Activated CD4-positive, alpha-beta T cell treated with anti-CD3 and anti-CD28 coated beads, Interleukin-2, amount 50 U/mL, for 48 hours (primary cell): ENCODE measurements at regions not wholly inside any gene's neighbourhood (a gene's known extent, or its start where the extent isn't known, plus 50 kb on each side); places are given as distances from the start of the nearest gene placed in this dataset.
"Not testable (repeated sequence)": the region's sequence is repeated elsewhere in the genome, so short reads cannot be mapped to it uniquely, and the experiment has no call there.

Experiments used
- DNase-seq, 2 experiments: peaks; one replicate each; pipeline ENCODE4 v3.0.0-alpha.2; 2020

DNA sequence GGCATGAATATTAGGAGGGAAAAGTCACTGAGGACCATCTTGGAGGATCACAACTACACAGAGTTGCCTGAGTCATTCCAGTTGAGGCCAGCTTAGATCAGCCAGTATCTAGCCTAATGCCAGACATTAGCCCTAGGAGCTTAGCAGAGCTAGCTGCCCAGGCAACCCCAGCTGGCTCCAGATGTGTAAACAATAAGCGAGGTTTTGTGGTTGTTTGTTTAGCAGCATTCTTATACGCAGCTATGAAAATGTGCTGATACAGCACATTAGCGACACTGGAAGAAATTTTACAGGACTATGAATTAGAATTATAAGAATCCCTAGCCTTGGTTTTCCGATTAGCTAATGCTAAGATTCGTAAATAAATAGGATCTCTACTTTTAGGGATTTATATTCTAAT, 59.3 kb downstream of the BTBD3 start:
- DNase-seq: no peak

GRCh38 chr20:11978496-11978895, 60.8 kb downstream of the BTBD3 start:
- DNase-seq: no peak

GRCh38 chr20:11979306-11979990, 61.8 kb downstream of the BTBD3 start:
- DNase-seq: no peak

DNA sequence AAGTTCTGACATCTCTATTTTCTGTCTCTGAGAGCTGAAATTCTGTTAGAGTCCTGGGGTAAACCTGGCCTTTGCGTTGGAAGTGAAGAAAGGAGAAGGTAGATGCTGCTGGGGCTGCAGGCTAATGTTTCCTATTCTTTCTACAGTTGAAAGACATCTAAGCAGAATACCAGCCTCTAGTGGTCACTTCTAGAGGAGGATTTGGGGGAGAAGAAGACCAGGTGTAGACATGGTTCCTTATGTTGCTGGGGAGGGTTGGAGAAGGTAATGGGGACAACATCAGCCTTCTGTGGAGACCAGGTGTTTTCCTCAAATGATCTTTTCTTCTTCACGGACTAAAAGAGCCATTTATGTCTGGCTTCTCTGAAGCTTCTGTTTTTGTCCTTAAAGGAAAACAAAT, 62.6 kb downstream of the BTBD3 start:
- no peak for DNase-seq

GRCh38 chr20:11981366-11981947, 63.8 kb downstream of the BTBD3 start:
- no peak for DNase-seq

- no peak for DNase-seq
Observed at GRCh38 chr20:11982289-11982954, 64.7 kb downstream of the BTBD3 start.

DNA sequence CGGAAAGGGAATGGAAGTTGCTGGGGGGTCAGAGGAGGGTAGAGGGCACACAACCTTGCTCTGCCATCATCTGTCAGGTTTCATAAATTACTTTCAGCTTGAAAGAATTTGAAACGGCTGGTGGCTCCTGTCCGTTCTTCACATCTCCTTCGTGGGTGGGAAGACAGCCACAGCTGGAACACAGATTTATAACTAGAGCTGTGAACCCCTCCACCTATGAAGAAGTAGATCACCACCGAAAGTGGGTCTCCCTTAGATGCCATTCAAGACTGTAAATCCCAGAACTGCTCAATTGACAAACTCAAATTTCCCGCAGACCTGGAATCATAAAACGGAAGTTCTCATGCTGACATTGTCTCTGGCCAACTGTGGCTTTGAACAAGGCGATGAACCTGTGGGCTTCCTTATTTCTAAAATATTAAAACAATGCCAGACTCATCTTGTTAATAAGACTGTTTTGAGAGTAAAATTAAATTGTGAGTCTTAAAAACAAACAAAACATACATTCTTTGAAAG, 65.3 kb downstream of the BTBD3 start:
- DNase-seq: no peak

GRCh38 chr20:11986954-11987353, 69.3 kb downstream of the BTBD3 start:
- DNase-seq: no peak

GRCh38 chr20:11987526-11987925, 69.8 kb downstream of the BTBD3 start:
- no peak for DNase-seq

DNA sequence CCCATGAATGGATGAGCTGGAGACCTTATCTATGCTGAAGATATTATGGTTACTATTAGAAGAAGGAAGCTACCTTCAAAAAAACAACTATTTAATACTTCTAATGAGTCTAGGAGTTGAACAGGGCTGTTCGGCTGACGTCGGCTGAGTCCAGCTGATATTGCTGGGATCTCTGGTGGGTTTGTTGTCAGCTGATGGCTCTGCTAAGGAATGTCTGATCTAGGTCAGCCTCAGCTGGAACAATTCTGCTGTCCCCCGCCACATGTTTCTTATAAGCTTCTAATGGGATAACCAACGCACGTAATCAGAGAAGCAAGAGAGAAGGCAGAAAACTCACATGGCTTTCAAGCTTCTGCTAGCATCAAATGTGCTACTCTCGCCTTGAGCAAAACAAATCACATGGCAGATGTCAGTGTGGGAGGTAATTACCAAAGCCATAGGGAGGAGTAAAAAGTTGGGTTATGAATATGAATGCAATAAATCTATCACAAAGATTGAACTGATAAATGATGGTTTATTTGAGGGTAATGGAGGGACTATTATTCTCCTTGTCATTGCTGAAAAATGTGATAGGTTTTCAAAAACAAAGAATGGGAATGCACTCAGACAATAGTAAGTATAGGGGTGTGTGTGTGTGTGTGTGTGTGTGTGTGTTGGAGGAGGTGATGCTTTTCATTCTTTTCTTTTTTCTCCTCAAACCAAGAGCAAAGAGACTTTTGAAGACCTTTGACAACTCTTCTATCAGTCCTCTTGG, 71.5 kb downstream of the BTBD3 start:
- no peak for DNase-seq

- DNase-seq: no peak
Observed at GRCh38 chr20:11992426-11992825, 74.7 kb downstream of the BTBD3 start.

GRCh38 chr20:11993886-11994461, 76.3 kb downstream of the BTBD3 start:
- no peak for DNase-seq

- no peak for DNase-seq
Observed at GRCh38 chr20:11995805-11996567, 78.3 kb downstream of the BTBD3 start.

GRCh38 chr20:12004776-12005175, 87.1 kb downstream of the BTBD3 start:
- not testable (repeated sequence) for DNase-seq

DNA sequence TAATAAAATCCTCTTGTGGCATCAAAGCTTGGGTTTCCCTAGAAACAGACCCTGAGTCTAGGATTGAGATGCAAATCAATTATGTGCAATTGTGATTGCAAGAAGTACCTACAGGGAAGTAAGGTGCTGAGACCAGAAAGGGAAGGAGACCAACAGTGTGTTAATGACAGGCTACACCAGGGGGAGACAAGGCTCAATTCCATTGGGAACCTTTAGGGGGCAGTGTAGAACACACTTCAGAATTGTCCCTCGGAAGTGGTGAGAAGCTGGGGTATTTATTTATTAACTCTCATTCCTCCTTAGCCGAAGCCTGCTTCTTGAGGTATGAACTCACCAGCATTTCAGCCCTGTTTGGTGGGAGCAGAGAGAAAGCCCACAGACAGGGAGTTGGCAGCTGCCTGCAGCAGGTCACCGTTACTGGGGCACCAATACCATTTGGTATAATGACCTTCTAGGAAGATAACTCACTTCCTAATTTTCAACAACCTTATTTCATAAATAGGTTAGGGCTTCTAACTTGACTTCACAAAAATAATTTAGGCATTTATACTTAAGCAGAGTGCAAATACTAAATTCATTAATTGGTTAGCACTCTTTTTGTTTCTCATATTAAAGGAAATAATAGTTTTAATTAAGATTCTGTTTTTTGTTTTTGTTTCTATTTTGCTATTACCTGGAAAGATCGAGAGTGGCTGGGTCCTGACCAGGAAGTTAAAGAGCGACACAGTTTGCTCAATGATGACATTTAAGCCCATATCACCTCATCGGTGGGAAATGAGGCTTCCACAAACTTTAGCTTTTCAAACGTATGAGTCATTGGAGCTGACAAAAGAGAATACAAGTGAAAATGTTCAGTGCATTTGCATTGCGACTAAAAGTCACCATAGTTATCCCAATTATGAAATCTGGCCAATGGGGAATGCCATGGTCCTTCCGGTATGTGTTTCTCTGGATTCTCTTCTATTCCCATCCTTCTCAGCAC, 94.8 kb downstream of the BTBD3 start:
- DNase-seq: peak; percentile 2 to 7

DNA sequence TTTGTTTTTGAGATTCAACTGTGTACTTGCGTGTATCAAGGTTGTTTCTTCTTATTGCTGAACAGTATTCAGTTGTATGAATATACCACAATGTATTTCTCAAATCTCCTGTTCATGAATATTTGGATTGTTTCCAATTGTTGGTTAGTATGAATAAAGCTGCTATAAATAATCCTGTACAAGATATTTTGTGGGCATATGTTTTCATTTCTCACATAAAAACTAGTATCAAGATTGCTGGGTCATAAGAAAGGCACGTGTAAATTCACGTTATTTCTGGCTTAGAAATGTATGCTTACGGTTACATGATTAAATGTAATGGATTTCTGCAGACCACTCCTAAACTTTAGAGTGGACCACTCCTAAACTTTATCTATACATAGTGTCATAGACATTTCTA, 96.6 kb downstream of the BTBD3 start:
- no peak for DNase-seq

DNA sequence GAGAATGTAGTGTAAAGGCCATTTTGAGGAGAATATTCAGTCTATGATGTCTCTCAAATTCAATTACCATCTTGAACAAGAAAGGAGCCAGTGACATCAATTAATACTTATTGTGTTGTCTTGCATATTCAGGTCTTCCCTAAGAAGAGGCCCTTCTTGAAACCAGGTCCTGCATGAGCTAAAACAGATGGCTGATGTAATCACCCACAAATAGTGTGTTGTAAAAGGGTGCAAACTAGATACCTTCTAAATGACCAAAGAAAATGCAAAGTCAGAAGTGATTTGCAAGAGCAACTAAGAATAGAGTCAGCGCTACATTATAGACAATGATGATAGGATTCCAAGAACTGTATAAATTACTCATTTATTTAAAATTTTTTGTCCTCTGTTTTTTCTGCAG, 97.0 kb downstream of the BTBD3 start:
- no peak for DNase-seq

- no peak for DNase-seq
Observed at GRCh38 chr20:12016291-12016690, 98.6 kb downstream of the BTBD3 start.

DNA sequence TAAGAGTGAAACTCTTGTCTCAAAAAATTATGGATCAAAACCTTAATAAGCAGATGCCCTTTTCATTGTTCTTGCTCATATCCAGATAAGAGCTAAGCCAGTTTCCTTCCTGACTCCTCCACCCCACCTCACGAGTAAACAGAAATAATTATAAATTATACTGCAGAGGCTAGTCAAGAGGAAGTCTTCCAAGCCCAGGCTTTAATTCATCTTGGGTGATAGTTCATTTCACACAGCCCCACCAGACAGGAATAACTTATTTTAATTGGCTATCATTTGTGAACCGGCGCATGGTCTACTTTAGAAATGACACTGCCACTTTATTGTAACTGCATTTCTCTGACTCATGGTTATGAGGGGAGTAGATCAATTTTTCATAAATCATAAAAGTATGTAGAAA, 102.0 kb downstream of the BTBD3 start:
- no peak for DNase-seq

GRCh38 chr20:12020846-12021245, 103.2 kb downstream of the BTBD3 start:
- no peak for DNase-seq

DNA sequence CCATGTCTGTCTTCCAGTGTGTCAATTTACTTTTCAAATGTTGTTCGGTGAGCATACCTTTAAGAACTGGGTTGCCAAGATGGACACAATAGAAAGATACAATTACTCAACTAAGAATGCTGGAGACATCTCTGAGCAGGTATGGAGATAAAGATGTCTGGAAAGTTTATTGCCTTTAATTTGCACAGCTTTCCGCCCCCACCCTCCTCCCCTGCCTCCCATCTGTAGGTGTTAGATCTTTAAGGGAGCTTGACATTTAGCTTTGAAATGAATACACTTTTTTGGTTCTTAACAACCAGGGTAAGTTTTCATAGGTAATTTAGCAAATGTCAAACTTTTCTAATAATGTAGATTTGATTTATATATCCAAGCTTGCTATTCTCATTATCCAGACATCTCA, 104.4 kb downstream of the BTBD3 start:
- DNase-seq: no peak
